Upper lobe of left lung (tissue), 4 donors: ENCODE measurements at regions not wholly inside any gene's neighbourhood (a gene's known extent, or its start where the extent isn't known, plus 50 kb on each side); places are given as distances from the start of the nearest gene placed in this dataset.

Experiments
- CTCF ChIP-seq, 6 experiments: fragments of 450-650 bp in 4 of 6; fragments of 200-600 bp in 2 of 6; sonication (generic) in 2 of 6; IDR thresholded peaks; one replicate each; pipeline ENCODE4 v1.5.1; 2016 to 2019; ENCODE audit warnings: antibody characterized with exemption in 6 of 6
- EP300 ChIP-seq, 4 donors: sonication (generic); formaldehyde crosslinking; IDR thresholded peaks; one replicate each; pipeline ENCODE4 v1.5.1; 2017; ENCODE audit warnings: antibody characterized with exemption in 4 of 4, control low read depth in 2 of 4
- POLR2A ChIP-seq, 4 donors: fragments of 450-650 bp; IDR thresholded peaks; one replicate each; pipeline ENCODE4 v1.5.1; 2016 to 2017; ENCODE audit warnings: antibody characterized with exemption in 4 of 4, mild to moderate bottlenecking in 2 of 4
- POLR2AphosphoS5 ChIP-seq, 2 donors: sonication (generic); formaldehyde crosslinking; IDR thresholded peaks; one replicate each; pipeline ENCODE4 v1.5.1; 2017; ENCODE audit warnings: antibody characterized with exemption in 2 of 2

GRCh38 chr4:98195005-98195404 lies 51.7 kb upstream of the STPG2 start:
- TF ChIP-seq POLR2A (IDR thresholded peaks at IDR 0.05) (no peak), CTCF (IDR thresholded peaks at IDR 0.05) (no peak), EP300 (IDR thresholded peaks at IDR 0.05) (no peak), POLR2AphosphoS5 (IDR thresholded peaks at IDR 0.05) (no peak)
